PFSK-1 (cell line): ENCODE measurements at regions not wholly inside any gene's neighbourhood (a gene's known extent, or its start where the extent isn't known, plus 50 kb on each side); places are given as distances from the start of the nearest gene placed in this dataset.

ENCODE experiments used
- FOXP2 ChIP-seq: optimal IDR thresholded peaks from 2 replicates; pipeline ENCODE3; 2011; ENCODE audit warnings: borderline replicate concordance, control low read depth, inconsistent platforms; ENCODE audit not compliant: insufficient read depth; ENCODE audit errors: extremely low read length, extremely low read depth
- POLR2AphosphoS5 ChIP-seq: IDR thresholded peaks from 2 replicates; pipeline ENCODE4 v1.6.1; 2012; ENCODE audit warnings: low read depth, mild to moderate bottlenecking, control low read depth, low read length, moderate library complexity
- SIN3A ChIP-seq: IDR thresholded peaks from 2 replicates; pipeline ENCODE4 v1.6.1; 2012; ENCODE audit warnings: mild to moderate bottlenecking, low read length, moderate library complexity, borderline replicate concordance; ENCODE audit not compliant: insufficient read depth
- TAF1 ChIP-seq: IDR thresholded peaks from 2 replicates; pipeline ENCODE4 v1.6.1; 2012; ENCODE audit warnings: low read length, control low read depth, borderline replicate concordance; ENCODE audit not compliant: insufficient read depth
- TF ChIP-seq, protein P1 (sequence below), 2 experiments: IDR thresholded peaks; 2 replicates each; pipeline versions ENCODE4 v1.6.1 to v1.8.0; 2011 to 2012; ENCODE audit warnings: low read depth in 2 of 2, low read length in 2 of 2, control low read depth in 1 of 2, inconsistent platforms in 1 of 2, mild to moderate bottlenecking in 1 of 2, moderate library complexity in 1 of 2; ENCODE audit not compliant: insufficient read depth in 1 of 2

- TF ChIP-seq, protein P1, sequence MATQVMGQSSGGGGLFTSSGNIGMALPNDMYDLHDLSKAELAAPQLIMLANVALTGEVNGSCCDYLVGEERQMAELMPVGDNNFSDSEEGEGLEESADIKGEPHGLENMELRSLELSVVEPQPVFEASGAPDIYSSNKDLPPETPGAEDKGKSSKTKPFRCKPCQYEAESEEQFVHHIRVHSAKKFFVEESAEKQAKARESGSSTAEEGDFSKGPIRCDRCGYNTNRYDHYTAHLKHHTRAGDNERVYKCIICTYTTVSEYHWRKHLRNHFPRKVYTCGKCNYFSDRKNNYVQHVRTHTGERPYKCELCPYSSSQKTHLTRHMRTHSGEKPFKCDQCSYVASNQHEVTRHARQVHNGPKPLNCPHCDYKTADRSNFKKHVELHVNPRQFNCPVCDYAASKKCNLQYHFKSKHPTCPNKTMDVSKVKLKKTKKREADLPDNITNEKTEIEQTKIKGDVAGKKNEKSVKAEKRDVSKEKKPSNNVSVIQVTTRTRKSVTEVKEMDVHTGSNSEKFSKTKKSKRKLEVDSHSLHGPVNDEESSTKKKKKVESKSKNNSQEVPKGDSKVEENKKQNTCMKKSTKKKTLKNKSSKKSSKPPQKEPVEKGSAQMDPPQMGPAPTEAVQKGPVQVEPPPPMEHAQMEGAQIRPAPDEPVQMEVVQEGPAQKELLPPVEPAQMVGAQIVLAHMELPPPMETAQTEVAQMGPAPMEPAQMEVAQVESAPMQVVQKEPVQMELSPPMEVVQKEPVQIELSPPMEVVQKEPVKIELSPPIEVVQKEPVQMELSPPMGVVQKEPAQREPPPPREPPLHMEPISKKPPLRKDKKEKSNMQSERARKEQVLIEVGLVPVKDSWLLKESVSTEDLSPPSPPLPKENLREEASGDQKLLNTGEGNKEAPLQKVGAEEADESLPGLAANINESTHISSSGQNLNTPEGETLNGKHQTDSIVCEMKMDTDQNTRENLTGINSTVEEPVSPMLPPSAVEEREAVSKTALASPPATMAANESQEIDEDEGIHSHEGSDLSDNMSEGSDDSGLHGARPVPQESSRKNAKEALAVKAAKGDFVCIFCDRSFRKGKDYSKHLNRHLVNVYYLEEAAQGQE (IDR thresholded peaks at IDR 0.05; ENCODE audit: insufficient read depth in 1 of 2, low read depth in 2 of 2, low read length in 2 of 2) = no peak
- TF ChIP-seq POLR2AphosphoS5 = no peak
- TF ChIP-seq TAF1 = no peak
- no peak for TF ChIP-seq FOXP2
- no peak for TF ChIP-seq SIN3A
Measured at GRCh38 chr6:154908723-154909122, 86.4 kb upstream of the TIAM2 start.

GRCh38 chr6:154909311-154909710 is 85.8 kb upstream of the TIAM2 start:
- TF ChIP-seq FOXP2 = no peak

DNA sequence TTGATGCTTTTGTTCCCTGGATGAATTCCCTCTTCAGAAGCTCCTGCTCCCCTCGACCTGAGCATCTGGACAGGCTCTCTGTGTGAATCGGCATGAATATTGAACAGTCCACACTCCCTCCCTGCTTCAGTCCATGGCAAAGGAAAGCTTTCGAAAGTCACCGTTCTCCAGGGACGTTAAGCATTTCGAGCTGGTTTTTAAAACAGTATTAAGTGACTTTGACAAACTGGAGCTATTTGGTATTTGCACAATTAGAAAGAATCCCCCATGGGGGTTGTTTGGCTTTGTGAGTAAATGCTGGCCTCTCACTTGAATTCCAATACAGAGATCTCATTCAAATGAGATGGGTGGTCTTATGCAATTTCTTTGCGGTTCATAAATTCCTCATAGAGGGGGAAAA is 85.3 kb upstream of the TIAM2 start:
- TF ChIP-seq POLR2AphosphoS5 (no peak), FOXP2 (no peak), SIN3A (no peak), TAF1 (no peak)
- TF ChIP-seq, protein P1 (IDR thresholded peaks at IDR 0.05; ENCODE audit: insufficient read depth in 1 of 2, low read depth in 2 of 2, low read length in 2 of 2) = no peak

DNA sequence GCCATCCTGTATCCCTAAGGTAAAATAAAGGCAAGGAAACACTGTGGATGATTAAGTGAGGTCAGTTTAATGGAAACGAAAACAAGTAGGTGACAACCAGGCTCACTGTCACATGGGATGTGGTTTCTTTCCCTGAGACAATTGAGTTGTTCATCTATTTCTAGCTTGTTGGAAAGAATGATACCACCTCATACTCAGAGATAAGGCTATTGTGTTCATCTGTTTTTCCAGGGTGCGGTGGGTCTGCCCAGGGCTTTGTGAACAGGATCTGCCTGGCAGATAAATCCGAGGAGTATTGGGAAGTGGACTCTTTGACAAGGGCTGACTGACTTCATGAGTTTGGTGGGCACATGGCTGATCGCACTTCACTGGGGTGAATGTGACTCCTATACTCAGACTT is 80.8 kb upstream of the TIAM2 start:
- no peak for TF ChIP-seq SIN3A

GRCh38 chr6:154916857-154917256 is 78.3 kb upstream of the TIAM2 start:
- TF ChIP-seq FOXP2 (no peak), SIN3A (no peak), TAF1 (no peak), POLR2AphosphoS5 (no peak)
- TF ChIP-seq, protein P1 (IDR thresholded peaks at IDR 0.05; ENCODE audit: insufficient read depth in 1 of 2, low read depth in 2 of 2, low read length in 2 of 2) = no peak

- TF ChIP-seq, protein P1 (IDR thresholded peaks at IDR 0.05; ENCODE audit: insufficient read depth in 1 of 2, low read depth in 2 of 2, low read length in 2 of 2) = no peak
- no peak for TF ChIP-seq SIN3A
- no peak for TF ChIP-seq TAF1
- TF ChIP-seq POLR2AphosphoS5 = no peak
- TF ChIP-seq FOXP2 = no peak
Measured at GRCh38 chr6:154917941-154918340, 77.2 kb upstream of the TIAM2 start.
